Calu3 (cell line): ENCODE measurements at regions not wholly inside any gene's neighbourhood (a gene's known extent, or its start where the extent isn't known, plus 50 kb on each side); places are given as distances from the start of the nearest gene placed in this dataset.

Source experiments
- BruUV-seq: library from RNA; stranded (reverse); fragments of 400-500 nt; replicated peaks from 2 replicates; lab custom pipeline; 2021; lab: Mats Ljungman, UMichigan
- CTCF ChIA-PET: fragments of 300-600 bp; sonication (Branson Sonifier 250); formaldehyde crosslinking; loops from one replicate; lab custom pipeline; 2022; ENCODE audit warnings: antibody characterized with exemption; lab: Charles Lee
- DNase-seq: peaks from one replicate; pipeline ENCODE4 v3.0.0; 2022
- H3K27ac Mint-ChIP-seq: one replicate; pipeline ENCODE4 v1.8.0; 2022; ENCODE audit warnings: mixed read lengths; ENCODE audit not compliant: unreplicated experiment
- H3K27me3 Mint-ChIP-seq: one replicate; pipeline ENCODE4 v1.8.0; 2022; ENCODE audit warnings: mixed read lengths; ENCODE audit not compliant: unreplicated experiment
- H3K36me3 Mint-ChIP-seq: one replicate; pipeline ENCODE4 v1.8.0; 2022; ENCODE audit warnings: mild to moderate bottlenecking, moderate library complexity, mixed read lengths; ENCODE audit not compliant: insufficient read depth, unreplicated experiment
- H3K4me1 Mint-ChIP-seq: one replicate; pipeline ENCODE4 v1.8.0; 2022; ENCODE audit warnings: mild to moderate bottlenecking, low read depth, mixed read lengths; ENCODE audit not compliant: unreplicated experiment
- H3K4me3 Mint-ChIP-seq: one replicate; pipeline ENCODE4 v1.8.0; 2022; ENCODE audit warnings: mild to moderate bottlenecking, low read depth, moderate library complexity, mixed read lengths; ENCODE audit not compliant: unreplicated experiment
- H3K9me3 Mint-ChIP-seq: one replicate; pipeline ENCODE4 v1.8.0; 2022; ENCODE audit warnings: low read depth, mixed read lengths; ENCODE audit not compliant: unreplicated experiment
- intact Hi-C: fragments of 100-400 bp; cut with micrococcal nuclease; formaldehyde crosslinking; loops from one replicate; pipeline ENCODE4 v1.10.0; 2022; ENCODE audit not compliant: unreplicated experiment
- TF ChIP-seq, protein P1 (sequence below): fragments of 200-600 bp; IDR thresholded peaks from one replicate; pipeline ENCODE4 v1.8.0; 2022; ENCODE audit warnings: antibody characterized with exemption; ENCODE audit not compliant: unreplicated experiment

DNA sequence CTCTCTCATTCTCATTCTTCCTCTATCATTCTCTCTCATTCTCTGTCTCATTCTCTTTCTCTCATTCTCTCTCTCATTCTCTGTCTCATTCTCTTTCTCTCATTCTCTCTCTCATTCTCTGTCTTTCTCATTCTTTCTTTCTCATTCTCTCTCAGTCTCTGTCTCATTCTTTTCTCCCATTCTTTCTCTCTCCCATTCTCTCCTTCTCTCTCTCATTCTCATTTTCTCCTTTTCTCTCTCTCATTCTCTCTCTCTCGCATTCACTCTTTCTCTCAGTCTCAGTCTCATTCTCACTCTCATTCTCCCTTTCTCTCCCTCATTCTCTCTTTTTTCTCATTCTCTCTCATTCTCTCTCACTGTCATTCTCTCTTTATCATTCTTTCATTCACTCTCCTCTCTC, 152.0 kb upstream of the UQCRFS1 start:
- Mint-ChIP-seq H3K4me3 (no peak overlapping the region), H3K4me1 (no peaks in the 10 kb centered on the region), H3K9me3 (no peaks in the 10 kb centered on the region), H3K27me3 (peaks cover 43% of the 10 kb centered on the region), H3K36me3 (no peaks in the 10 kb centered on the region), H3K27ac (no peak overlapping the region)
- DNase-seq = no peak
- intact Hi-C loops = no loop called here
- CTCF ChIA-PET = interaction anchor here (0.7 kb wide), 1 partner anchor 246 kb away, joined by 3 read pairs; no protein-coding TSS in a partner anchor
- no TSS peak for BruUV-seq
- TF ChIP-seq, protein P1, sequence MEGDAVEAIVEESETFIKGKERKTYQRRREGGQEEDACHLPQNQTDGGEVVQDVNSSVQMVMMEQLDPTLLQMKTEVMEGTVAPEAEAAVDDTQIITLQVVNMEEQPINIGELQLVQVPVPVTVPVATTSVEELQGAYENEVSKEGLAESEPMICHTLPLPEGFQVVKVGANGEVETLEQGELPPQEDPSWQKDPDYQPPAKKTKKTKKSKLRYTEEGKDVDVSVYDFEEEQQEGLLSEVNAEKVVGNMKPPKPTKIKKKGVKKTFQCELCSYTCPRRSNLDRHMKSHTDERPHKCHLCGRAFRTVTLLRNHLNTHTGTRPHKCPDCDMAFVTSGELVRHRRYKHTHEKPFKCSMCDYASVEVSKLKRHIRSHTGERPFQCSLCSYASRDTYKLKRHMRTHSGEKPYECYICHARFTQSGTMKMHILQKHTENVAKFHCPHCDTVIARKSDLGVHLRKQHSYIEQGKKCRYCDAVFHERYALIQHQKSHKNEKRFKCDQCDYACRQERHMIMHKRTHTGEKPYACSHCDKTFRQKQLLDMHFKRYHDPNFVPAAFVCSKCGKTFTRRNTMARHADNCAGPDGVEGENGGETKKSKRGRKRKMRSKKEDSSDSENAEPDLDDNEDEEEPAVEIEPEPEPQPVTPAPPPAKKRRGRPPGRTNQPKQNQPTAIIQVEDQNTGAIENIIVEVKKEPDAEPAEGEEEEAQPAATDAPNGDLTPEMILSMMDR = no peak

DNA sequence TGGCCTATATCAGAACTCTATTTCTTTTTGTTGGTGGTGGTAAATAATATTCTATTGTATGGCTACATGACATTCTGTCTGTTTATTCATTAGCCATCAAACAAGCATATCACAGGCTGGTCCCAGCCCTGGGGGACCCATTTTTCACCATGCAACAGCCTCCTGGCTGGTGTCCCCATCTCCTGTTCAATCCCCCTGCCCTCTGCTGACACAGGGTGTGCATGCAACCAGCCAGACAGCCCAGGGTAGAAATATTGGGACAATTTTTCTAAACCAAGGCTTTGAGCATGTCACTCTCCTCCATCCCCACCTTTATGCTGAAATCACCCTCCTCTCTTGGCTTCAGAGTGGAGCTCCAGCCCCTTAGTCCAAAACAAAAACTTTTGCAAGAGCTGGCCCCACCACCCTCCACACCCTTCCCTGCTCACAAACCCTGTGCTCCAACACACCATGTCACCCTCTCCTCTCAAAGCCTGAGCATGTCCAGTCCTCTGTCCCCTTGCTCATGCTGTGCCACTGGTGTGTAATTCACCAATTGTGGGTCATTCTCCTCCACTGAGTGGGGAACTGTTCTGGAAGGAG, 153.0 kb upstream of the UQCRFS1 start:
- no TSS peak for BruUV-seq

DNA sequence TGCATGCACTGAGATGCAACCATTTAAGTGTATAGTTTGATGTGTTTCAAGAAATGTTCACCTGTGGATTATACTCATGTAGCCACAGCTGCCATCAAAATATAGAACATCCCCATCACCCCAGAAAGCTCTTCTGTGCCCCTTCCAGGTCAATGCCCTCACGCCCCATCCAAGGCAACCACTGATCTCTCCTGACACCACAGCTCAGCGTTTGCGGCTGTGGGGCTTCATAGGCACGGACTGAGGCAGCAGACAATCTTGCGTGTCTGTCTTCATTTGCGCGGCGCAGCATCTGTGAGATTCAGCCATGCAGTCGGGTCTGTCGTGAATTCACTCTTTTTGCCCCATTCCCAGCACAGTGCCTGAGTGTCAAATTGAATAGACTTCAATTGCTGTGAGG, 153.8 kb upstream of the UQCRFS1 start:
- Mint-ChIP-seq H3K4me3 (no peak overlapping the region), H3K27me3 (peaks cover 52% of the 10 kb centered on the region), H3K36me3 (no peaks in the 10 kb centered on the region), H3K4me1 (no peaks in the 10 kb centered on the region), H3K9me3 (no peaks in the 10 kb centered on the region), H3K27ac (no peak overlapping the region)
- no TSS peak for BruUV-seq
- CTCF ChIA-PET = no interaction called here
- TF ChIP-seq, protein P1 = no peak
- DNase-seq = no peak
- intact Hi-C loops = no loop called here

More for the DNA sequence above, 153.0 kb upstream of the UQCRFS1 start:
- TF ChIP-seq, protein P1 = no peak
- H3K27ac Mint-ChIP-seq = no peak overlapping the region
- H3K36me3 Mint-ChIP-seq = no peaks in the 10 kb centered on the region
- intact Hi-C loops = no loop called here
- H3K27me3 Mint-ChIP-seq = peaks cover 49% of the 10 kb centered on the region
- CTCF ChIA-PET = no interaction called here
- no peaks in the 10 kb centered on the region for H3K9me3 Mint-ChIP-seq
- H3K4me1 Mint-ChIP-seq = no peaks in the 10 kb centered on the region
- no peak for DNase-seq
- H3K4me3 Mint-ChIP-seq = no peak overlapping the region

DNA sequence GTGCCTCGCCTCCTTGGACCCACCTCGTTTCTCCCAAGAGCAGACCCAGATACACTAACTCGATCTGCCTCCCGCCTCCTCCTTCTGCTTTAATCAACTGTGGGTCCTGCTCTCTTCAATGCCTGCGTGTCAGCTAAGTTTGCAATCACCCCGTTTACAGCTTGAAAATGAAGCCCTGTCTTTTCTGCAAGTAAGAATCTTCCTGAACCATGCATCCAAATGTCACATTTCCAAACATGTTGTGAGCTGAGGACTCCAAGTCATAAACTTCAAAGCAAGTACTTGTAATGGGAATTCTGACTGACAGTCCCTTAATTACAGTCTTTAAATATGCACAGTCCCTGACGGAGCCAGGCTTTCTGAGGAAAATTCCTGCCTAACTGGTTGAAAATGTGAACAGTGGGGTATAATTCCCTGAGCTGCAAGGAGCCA, 154.9 kb upstream of the UQCRFS1 start:
- DNase-seq = no peak
- no peaks in the 10 kb centered on the region for H3K9me3 Mint-ChIP-seq
- intact Hi-C loops = no loop called here
- H3K4me1 Mint-ChIP-seq = no peaks in the 10 kb centered on the region
- BruUV-seq = no TSS peak
- peaks cover 56% of the 10 kb centered on the region for H3K27me3 Mint-ChIP-seq
- no peak overlapping the region for H3K27ac Mint-ChIP-seq
- TF ChIP-seq, protein P1 = no peak
- no peak overlapping the region for H3K4me3 Mint-ChIP-seq
- CTCF ChIA-PET = no interaction called here
- no peaks in the 10 kb centered on the region for H3K36me3 Mint-ChIP-seq
